ENCODE measurements at regions not wholly inside any gene's neighbourhood (a gene's known extent, or its start where the extent isn't known, plus 50 kb on each side); places are given as distances from the start of the nearest gene placed in this dataset.

DNA sequence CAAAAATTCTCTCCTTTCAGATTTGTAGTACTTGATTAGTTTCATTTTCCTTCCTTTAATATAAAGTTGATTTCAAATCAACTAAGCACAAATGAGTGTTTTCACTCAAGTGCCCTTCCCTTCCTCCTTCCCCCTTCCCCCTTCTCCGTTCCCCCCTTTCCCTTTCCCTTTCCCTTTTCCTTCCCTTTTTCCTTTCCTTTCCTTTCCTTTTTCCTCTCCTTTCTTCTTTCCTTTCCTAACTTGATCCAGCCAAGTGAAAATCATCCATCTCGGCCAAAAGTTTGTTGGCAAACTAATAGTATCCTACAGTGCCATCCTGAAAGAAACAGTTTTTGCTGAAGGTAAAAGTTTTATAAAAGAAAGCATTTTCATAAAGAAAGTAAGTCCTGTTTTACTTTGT is 85.3 kb upstream of the CD180 start:
- TF ChIP-seq POLR2A (IDR thresholded peaks at IDR 0.05; ENCODE audit: borderline replicate concordance, extremely low read depth, insufficient read depth, insufficient read length) = no peak
- TF ChIP-seq, protein P1, sequence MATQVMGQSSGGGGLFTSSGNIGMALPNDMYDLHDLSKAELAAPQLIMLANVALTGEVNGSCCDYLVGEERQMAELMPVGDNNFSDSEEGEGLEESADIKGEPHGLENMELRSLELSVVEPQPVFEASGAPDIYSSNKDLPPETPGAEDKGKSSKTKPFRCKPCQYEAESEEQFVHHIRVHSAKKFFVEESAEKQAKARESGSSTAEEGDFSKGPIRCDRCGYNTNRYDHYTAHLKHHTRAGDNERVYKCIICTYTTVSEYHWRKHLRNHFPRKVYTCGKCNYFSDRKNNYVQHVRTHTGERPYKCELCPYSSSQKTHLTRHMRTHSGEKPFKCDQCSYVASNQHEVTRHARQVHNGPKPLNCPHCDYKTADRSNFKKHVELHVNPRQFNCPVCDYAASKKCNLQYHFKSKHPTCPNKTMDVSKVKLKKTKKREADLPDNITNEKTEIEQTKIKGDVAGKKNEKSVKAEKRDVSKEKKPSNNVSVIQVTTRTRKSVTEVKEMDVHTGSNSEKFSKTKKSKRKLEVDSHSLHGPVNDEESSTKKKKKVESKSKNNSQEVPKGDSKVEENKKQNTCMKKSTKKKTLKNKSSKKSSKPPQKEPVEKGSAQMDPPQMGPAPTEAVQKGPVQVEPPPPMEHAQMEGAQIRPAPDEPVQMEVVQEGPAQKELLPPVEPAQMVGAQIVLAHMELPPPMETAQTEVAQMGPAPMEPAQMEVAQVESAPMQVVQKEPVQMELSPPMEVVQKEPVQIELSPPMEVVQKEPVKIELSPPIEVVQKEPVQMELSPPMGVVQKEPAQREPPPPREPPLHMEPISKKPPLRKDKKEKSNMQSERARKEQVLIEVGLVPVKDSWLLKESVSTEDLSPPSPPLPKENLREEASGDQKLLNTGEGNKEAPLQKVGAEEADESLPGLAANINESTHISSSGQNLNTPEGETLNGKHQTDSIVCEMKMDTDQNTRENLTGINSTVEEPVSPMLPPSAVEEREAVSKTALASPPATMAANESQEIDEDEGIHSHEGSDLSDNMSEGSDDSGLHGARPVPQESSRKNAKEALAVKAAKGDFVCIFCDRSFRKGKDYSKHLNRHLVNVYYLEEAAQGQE (IDR thresholded peaks at IDR 0.05; ENCODE audit: low read depth) = no peak
